ENCODE measurements at regions not wholly inside any gene's neighbourhood (a gene's known extent, or its start where the extent isn't known, plus 50 kb on each side); places are given as distances from the start of the nearest gene placed in this dataset.
A peak's percentile ranks its signal among the peaks of the same experiment; 100 is the strongest.

DNA sequence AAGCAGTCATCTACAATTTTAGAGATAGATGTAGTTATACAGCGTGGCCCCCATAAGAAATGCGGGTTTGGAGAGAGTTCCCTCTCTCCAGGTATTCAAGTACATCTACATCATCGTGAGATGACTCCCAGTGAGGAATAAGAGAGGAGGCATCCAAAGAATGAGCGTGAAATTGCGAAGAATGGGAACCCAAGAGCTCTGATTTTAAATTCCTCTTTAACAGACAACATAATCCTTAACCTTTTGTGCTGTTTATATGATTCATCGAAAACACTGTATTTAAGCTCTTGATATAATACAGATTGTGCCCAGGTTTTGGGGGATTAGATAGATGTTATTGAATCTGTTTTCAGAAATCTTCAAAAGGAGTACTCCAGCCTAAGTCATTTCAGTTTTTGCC is 161.5 kb downstream of the COG6 start:
- DNase-seq (no peak), ATAC-seq (no peak)
- no peaks in the 10 kb centered on the region for H3K36me3 ChIP-seq
- H3K4me1 ChIP-seq: no peaks in the 10 kb centered on the region
- TF ChIP-seq POLR2A (IDR thresholded peaks at IDR 0.05): no peak
- TF ChIP-seq, protein P1, sequence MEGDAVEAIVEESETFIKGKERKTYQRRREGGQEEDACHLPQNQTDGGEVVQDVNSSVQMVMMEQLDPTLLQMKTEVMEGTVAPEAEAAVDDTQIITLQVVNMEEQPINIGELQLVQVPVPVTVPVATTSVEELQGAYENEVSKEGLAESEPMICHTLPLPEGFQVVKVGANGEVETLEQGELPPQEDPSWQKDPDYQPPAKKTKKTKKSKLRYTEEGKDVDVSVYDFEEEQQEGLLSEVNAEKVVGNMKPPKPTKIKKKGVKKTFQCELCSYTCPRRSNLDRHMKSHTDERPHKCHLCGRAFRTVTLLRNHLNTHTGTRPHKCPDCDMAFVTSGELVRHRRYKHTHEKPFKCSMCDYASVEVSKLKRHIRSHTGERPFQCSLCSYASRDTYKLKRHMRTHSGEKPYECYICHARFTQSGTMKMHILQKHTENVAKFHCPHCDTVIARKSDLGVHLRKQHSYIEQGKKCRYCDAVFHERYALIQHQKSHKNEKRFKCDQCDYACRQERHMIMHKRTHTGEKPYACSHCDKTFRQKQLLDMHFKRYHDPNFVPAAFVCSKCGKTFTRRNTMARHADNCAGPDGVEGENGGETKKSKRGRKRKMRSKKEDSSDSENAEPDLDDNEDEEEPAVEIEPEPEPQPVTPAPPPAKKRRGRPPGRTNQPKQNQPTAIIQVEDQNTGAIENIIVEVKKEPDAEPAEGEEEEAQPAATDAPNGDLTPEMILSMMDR (IDR thresholded peaks at IDR 0.05): no peak
- H3K27ac ChIP-seq: no peak overlapping the region
- H3K27me3 ChIP-seq: no peaks in the 10 kb centered on the region
- intact Hi-C loops (cut with DNase I): no loop called here
- WGBS (ENCODE audit: insufficient coverage, low coverage, low lambda C conversion rate, missing lambda C conversion rate): 85% methylated on average over 6 of the region's 6 CpGs
- H3K4me3 ChIP-seq: no peak overlapping the region
- no peaks in the 10 kb centered on the region for H3K9me3 ChIP-seq

DNA sequence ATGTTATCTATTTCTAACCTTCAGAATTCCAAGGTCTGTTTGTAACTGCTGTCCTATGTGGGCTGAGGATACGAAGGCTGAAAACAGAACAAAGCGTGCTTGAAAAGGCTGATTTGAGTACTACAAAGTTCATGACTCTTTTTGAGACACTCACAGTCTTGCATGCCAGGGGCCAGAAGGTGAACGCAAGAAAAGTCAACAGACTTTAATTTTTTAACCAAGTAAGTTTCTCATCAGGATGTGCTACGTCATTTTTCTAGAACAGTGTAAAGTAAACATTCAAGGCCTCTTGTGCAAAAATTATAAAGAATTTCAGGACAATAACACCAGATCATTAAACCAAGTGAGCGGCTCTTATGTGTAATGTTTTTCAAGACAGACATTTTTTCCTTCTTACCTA is 163.5 kb downstream of the COG6 start:
- Histone ChIP-seq H3K9me3 (no peaks in the 10 kb centered on the region), H3K4me1 (no peaks in the 10 kb centered on the region), H3K4me3 (no peak overlapping the region), H3K36me3 (no peaks in the 10 kb centered on the region), H3K27ac (no peak overlapping the region), H3K27me3 (no peaks in the 10 kb centered on the region)
- intact Hi-C loops (cut with DNase I): no loop called here
- no peak for TF ChIP-seq POLR2A (IDR thresholded peaks at IDR 0.05)
- TF ChIP-seq, protein P1 (IDR thresholded peaks at IDR 0.05): no peak
- ATAC-seq: peak in 1 of 4 donors; percentile 59
- DNase-seq: no peak
- 48% methylated on average over 5 of the region's 5 CpGs for WGBS (ENCODE audit: insufficient coverage, low coverage, low lambda C conversion rate, missing lambda C conversion rate)

DNA sequence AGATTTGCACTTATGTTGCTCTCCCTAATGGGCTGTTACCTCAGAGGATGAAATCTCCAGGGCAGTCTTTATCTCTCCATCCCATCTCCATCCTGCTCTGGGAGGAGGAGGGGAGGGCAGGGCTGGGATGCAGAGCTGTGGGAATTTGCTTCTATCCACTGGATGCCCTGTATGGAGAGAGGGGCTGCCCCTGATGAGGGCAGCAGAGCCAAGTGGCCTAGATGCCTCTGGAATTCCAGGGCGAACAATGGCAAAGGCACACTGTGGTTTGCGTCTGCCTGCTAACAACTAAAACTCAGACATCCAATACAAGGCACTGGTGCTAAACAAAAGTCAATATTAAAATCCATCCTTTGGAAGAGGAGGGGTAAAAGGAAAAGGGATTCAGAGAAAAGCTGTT is 165.1 kb downstream of the COG6 start:
- intact Hi-C loops (cut with DNase I): no loop called here
- no peaks in the 10 kb centered on the region for H3K9me3 ChIP-seq
- H3K4me1 ChIP-seq: no peaks in the 10 kb centered on the region
- 73% methylated on average over 2 of the region's 2 CpGs for WGBS (ENCODE audit: insufficient coverage, low coverage, low lambda C conversion rate, missing lambda C conversion rate)
- H3K27me3 ChIP-seq: no peaks in the 10 kb centered on the region
- no peaks in the 10 kb centered on the region for H3K36me3 ChIP-seq
- H3K27ac ChIP-seq: no peak overlapping the region
- H3K4me3 ChIP-seq: no peak overlapping the region
- ATAC-seq (no peak), DNase-seq (no peak)
- no peak for TF ChIP-seq POLR2A (IDR thresholded peaks at IDR 0.05)
- TF ChIP-seq, protein P1 (IDR thresholded peaks at IDR 0.05): no peak

DNA sequence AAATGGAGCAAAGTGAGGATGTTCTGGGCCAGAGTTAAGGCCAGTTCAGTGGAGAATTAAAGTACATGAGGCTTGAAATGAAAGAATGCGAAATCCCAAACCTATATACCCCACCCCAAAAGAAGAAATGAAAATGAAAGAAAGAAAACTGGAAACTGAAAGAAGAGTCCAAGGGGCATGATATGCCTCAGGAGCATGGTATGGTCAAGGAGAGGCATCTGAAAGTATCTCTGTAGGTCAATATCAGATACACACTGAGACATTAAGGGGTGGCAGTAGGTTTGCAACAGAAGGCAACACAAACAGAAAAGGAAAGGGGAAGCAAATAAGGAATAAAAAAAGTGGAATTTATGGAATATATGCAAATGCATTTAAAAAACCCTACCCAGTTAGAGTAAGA is 166.5 kb downstream of the COG6 start:
- H3K4me3 ChIP-seq: no peak overlapping the region
- ATAC-seq: no peak
- no peaks in the 10 kb centered on the region for H3K9me3 ChIP-seq
- H3K27me3 ChIP-seq: no peaks in the 10 kb centered on the region
- intact Hi-C loops (cut with DNase I): no loop called here
- no peak for TF ChIP-seq POLR2A (IDR thresholded peaks at IDR 0.05)
- TF ChIP-seq, protein P1 (IDR thresholded peaks at IDR 0.05): no peak
- no peaks in the 10 kb centered on the region for H3K4me1 ChIP-seq
- no peak overlapping the region for H3K27ac ChIP-seq
- no peak for DNase-seq
- no peaks in the 10 kb centered on the region for H3K36me3 ChIP-seq
- 90% methylated on average over 1 of the region's 1 CpG for WGBS (ENCODE audit: insufficient coverage, low coverage, low lambda C conversion rate, missing lambda C conversion rate)

DNA sequence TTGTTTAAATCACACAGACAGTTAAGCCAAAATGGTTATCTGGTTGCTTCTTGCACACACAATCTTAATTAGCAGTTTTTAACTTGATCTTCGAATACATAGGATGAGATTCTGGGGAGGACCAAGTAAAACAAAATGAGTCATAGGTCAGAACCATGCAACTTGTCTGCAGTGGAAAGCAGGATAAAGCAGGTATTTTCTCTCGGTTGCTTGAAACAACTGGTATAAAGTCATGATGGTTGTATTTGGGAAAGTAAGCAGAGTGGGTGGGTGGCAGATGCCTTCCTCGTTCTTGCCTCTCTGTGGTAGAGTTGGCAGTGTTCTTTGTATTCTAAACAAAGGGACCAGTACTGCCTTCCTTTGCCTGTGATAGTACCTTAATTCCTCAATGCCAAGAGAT is 167.0 kb downstream of the COG6 start:
- no peak overlapping the region for H3K27ac ChIP-seq
- no peak overlapping the region for H3K4me3 ChIP-seq
- H3K27me3 ChIP-seq: no peaks in the 10 kb centered on the region
- H3K4me1 ChIP-seq: no peaks in the 10 kb centered on the region
- no peaks in the 10 kb centered on the region for H3K9me3 ChIP-seq
- ATAC-seq (no peak), DNase-seq (no peak)
- H3K36me3 ChIP-seq: no peaks in the 10 kb centered on the region
- 57% methylated on average over 3 of the region's 3 CpGs for WGBS (ENCODE audit: insufficient coverage, low coverage, low lambda C conversion rate, missing lambda C conversion rate)
- TF ChIP-seq POLR2A (IDR thresholded peaks at IDR 0.05): no peak
- TF ChIP-seq, protein P1 (IDR thresholded peaks at IDR 0.05): no peak
- intact Hi-C loops (cut with DNase I): no loop called here

Measured in right lobe of liver (tissue), 6 donors.